Spinal cord (tissue), 9 donors: ENCODE measurements at regions not wholly inside any gene's neighbourhood (a gene's known extent, or its start where the extent isn't known, plus 50 kb on each side); places are given as distances from the start of the nearest gene placed in this dataset.
A peak's percentile ranks its signal among the peaks of the same experiment; 100 is the strongest.

Source experiments
- DNase-seq, 6 donors: peaks; one replicate each; pipeline versions ENCODE4 v3.0.0 to v3.0.0-alpha.2; 2013 to 2015; ENCODE audit warnings: low spot score in 6 of 6, low read depth in 4 of 6
- H3K27ac ChIP-seq: one replicate; pipeline ENCODE4 v1.5.1; 2013; ENCODE audit warnings: low read depth, low read length, control low read depth
- H3K27me3 ChIP-seq: one replicate; pipeline ENCODE4 v1.6.1; 2013; ENCODE audit warnings: low read length; ENCODE audit not compliant: control insufficient read depth, insufficient read depth
- H3K36me3 ChIP-seq: one replicate; pipeline ENCODE4 v1.6.1; 2013; ENCODE audit warnings: low read length; ENCODE audit not compliant: control insufficient read depth, insufficient read depth
- H3K4me1 ChIP-seq: one replicate; pipeline ENCODE4 v1.6.1; 2013; ENCODE audit warnings: low read length; ENCODE audit not compliant: control insufficient read depth, insufficient read depth
- H3K4me3 ChIP-seq: one replicate; pipeline ENCODE4 v1.5.1; 2013; ENCODE audit warnings: low read depth, low read length, control low read depth
- H3K9me3 ChIP-seq: one replicate; pipeline ENCODE4 v1.6.1; 2013; ENCODE audit warnings: low read length; ENCODE audit not compliant: control insufficient read depth, insufficient read depth
- WGBS: methylation state at CpG from one replicate; pipeline ENCODE4 v1.1.5; 2013; ENCODE audit warnings: missing lambda C conversion rate; ENCODE audit not compliant: insufficient coverage; 5-methylcytosine and 5-hydroxymethylcytosine counted together
- donor health status: healthy.

GRCh38 chr3:188054541-188054940, 99.4 kb upstream of the LPP start:
- Histone ChIP-seq H3K27me3 (no peaks in the 10 kb centered on the region), H3K36me3 (no peaks in the 10 kb centered on the region), H3K9me3 (no peaks in the 10 kb centered on the region), H3K4me3 (no peak overlapping the region), H3K4me1 (peaks cover 14% of the 10 kb centered on the region), H3K27ac (no peak overlapping the region)
- 83% methylated on average over 2 of the region's 4 CpGs for WGBS
- no peak for DNase-seq

- WGBS = 83% methylated on average over 1 of the region's 6 CpGs
- H3K4me1 ChIP-seq = peaks cover 14% of the 10 kb centered on the region
- DNase-seq = no peak
- no peak overlapping the region for H3K4me3 ChIP-seq
- no peak overlapping the region for H3K27ac ChIP-seq
- H3K27me3 ChIP-seq = no peaks in the 10 kb centered on the region
- H3K36me3 ChIP-seq = no peaks in the 10 kb centered on the region
- H3K9me3 ChIP-seq = no peaks in the 10 kb centered on the region
These were observed 98.6 kb upstream of the LPP start for GRCh38 chr3:188055388-188055787.

- DNase-seq = no peak
These were observed 96.8 kb upstream of the LPP start for GRCh38 chr3:188057124-188057523.

GRCh38 chr3:188058569-188059184, 95.3 kb upstream of the LPP start:
- H3K27me3 ChIP-seq = no peaks in the 10 kb centered on the region
- DNase-seq = no peak
- WGBS = no CpG with 5 or more reads among the region's 5 CpGs
- no peak overlapping the region for H3K4me3 ChIP-seq
- H3K4me1 ChIP-seq = no peaks in the 10 kb centered on the region
- no peak overlapping the region for H3K27ac ChIP-seq
- no peaks in the 10 kb centered on the region for H3K36me3 ChIP-seq
- H3K9me3 ChIP-seq = no peaks in the 10 kb centered on the region

More at GRCh38 chr3:188057124-188057523, 96.8 kb upstream of the LPP start:
- no peak overlapping the region for H3K4me3 ChIP-seq
- H3K36me3 ChIP-seq = no peaks in the 10 kb centered on the region
- WGBS = no CpG with 5 or more reads among the region's 3 CpGs
- H3K4me1 ChIP-seq = peaks cover 7% of the 10 kb centered on the region
- H3K9me3 ChIP-seq = no peaks in the 10 kb centered on the region
- no peak overlapping the region for H3K27ac ChIP-seq
- no peaks in the 10 kb centered on the region for H3K27me3 ChIP-seq

- DNase-seq = no peak
- Histone ChIP-seq H3K4me3 (no peak overlapping the region), H3K27me3 (no peaks in the 10 kb centered on the region), H3K4me1 (no peaks in the 10 kb centered on the region), H3K27ac (no peak overlapping the region), H3K9me3 (no peaks in the 10 kb centered on the region), H3K36me3 (no peaks in the 10 kb centered on the region)
- WGBS = no CpG with 5 or more reads among the region's 3 CpGs
These were observed 94.6 kb upstream of the LPP start for GRCh38 chr3:188059351-188059750.

GRCh38 chr3:188060264-188060835, 93.6 kb upstream of the LPP start:
- Histone ChIP-seq H3K27me3 (no peaks in the 10 kb centered on the region), H3K4me1 (no peaks in the 10 kb centered on the region), H3K27ac (no peak overlapping the region), H3K9me3 (no peaks in the 10 kb centered on the region), H3K36me3 (no peaks in the 10 kb centered on the region), H3K4me3 (no peak overlapping the region)
- 98% methylated on average over 2 of the region's 2 CpGs for WGBS
- no peak for DNase-seq

GRCh38 chr3:188060840-188061544, 93.0 kb upstream of the LPP start:
- Histone ChIP-seq H3K9me3 (no peaks in the 10 kb centered on the region), H3K27me3 (no peaks in the 10 kb centered on the region), H3K27ac (no peak overlapping the region), H3K4me3 (no peak overlapping the region), H3K36me3 (no peaks in the 10 kb centered on the region), H3K4me1 (no peaks in the 10 kb centered on the region)
- DNase-seq = no peak
- 57% methylated on average over 1 of the region's 2 CpGs for WGBS

- Histone ChIP-seq H3K36me3 (no peaks in the 10 kb centered on the region), H3K9me3 (no peaks in the 10 kb centered on the region), H3K27ac (no peak overlapping the region), H3K27me3 (no peaks in the 10 kb centered on the region), H3K4me1 (no peaks in the 10 kb centered on the region), H3K4me3 (no peak overlapping the region)
- WGBS = 78% methylated on average over 1 of the region's 2 CpGs
- DNase-seq = no peak
These were observed 91.7 kb upstream of the LPP start for GRCh38 chr3:188062216-188062615.

GRCh38 chr3:188064831-188065493, 89.0 kb upstream of the LPP start:
- no peaks in the 10 kb centered on the region for H3K27me3 ChIP-seq
- no peaks in the 10 kb centered on the region for H3K36me3 ChIP-seq
- peak overlapping the region; percentile 48 for H3K27ac ChIP-seq
- no peaks in the 10 kb centered on the region for H3K4me1 ChIP-seq
- WGBS = no CpG with 5 or more reads among the region's 4 CpGs
- H3K9me3 ChIP-seq = no peaks in the 10 kb centered on the region
- DNase-seq = peak in 1 of 6 donors; percentile 65
- no peak overlapping the region for H3K4me3 ChIP-seq
